HepG2 (cell line): ENCODE measurements at regions not wholly inside any gene's neighbourhood (a gene's known extent, or its start where the extent isn't known, plus 50 kb on each side); places are given as distances from the start of the nearest gene placed in this dataset.

ENCODE experiments used
- FOXJ3 ChIP-seq: sonication (generic); formaldehyde crosslinking; IDR thresholded peaks from 2 replicates; pipeline ENCODE4 v1.4.0; 2020; ENCODE audit warnings: missing genetic modification reagents, mild to moderate bottlenecking, borderline replicate concordance
- HCFC1 ChIP-seq: fragments of 150-350 bp; IDR thresholded peaks from 2 replicates; pipeline ENCODE4 v1.6.1; 2014; ENCODE audit warnings: low read depth, low read length
- KDM1A ChIP-seq: IDR thresholded peaks from 2 replicates; pipeline ENCODE4 v1.6.1; 2016; ENCODE audit warnings: missing compliant biosample characterization
- MAFK ChIP-seq, 2 experiments: IDR thresholded peaks in 1 of 2; conservative IDR thresholded peaks in 1 of 2; 2 replicates each; pipeline ENCODE4 v1.6.1; 2011; ENCODE audit warnings: improper control_type of control experiment in 2 of 2, low read length in 2 of 2
- NR1H2 ChIP-seq: sonication (generic); formaldehyde crosslinking; IDR thresholded peaks from 2 replicates; pipeline ENCODE4 v1.8.1; 2022; ENCODE audit warnings: low read depth, missing genetic modification reagents, borderline replicate concordance
- RFX1 ChIP-seq: fragments of 450-650 bp; IDR thresholded peaks from 2 replicates; pipeline ENCODE4 v1.6.1; 2017
- ZNF274 ChIP-seq: sonication (generic); formaldehyde crosslinking; IDR thresholded peaks from 2 replicates; pipeline ENCODE4 v1.5.1; 2020; ENCODE audit warnings: mild to moderate bottlenecking, missing genetic modification reagents
- ZNF660 ChIP-seq: sonication (generic); formaldehyde crosslinking; IDR thresholded peaks from 2 replicates; pipeline ENCODE4 v1.5.1; 2020; ENCODE audit warnings: mild to moderate bottlenecking, low read depth, missing genetic modification reagents, borderline replicate concordance

GRCh38 chr12:19597167-19598026, 158.1 kb downstream of the AEBP2 start:
- TF ChIP-seq ZNF274 (no peak), FOXJ3 (no peak), HCFC1 (no peak), RFX1 (no peak), KDM1A (CRISPR knock-in tag) (no peak), ZNF660 (no peak), NR1H2 (CRISPR knock-in tag) (no peak), MAFK (conservative IDR thresholded peaks at IDR 0.05 in 1 of 2, IDR thresholded peaks at IDR 0.05 in 1 of 2; ENCODE audit: low read length in 2 of 2) (no peak)
